ENCODE measurements at regions not wholly inside any gene's neighbourhood (a gene's known extent, or its start where the extent isn't known, plus 50 kb on each side); places are given as distances from the start of the nearest gene placed in this dataset.

- TF ChIP-seq, protein P1, sequence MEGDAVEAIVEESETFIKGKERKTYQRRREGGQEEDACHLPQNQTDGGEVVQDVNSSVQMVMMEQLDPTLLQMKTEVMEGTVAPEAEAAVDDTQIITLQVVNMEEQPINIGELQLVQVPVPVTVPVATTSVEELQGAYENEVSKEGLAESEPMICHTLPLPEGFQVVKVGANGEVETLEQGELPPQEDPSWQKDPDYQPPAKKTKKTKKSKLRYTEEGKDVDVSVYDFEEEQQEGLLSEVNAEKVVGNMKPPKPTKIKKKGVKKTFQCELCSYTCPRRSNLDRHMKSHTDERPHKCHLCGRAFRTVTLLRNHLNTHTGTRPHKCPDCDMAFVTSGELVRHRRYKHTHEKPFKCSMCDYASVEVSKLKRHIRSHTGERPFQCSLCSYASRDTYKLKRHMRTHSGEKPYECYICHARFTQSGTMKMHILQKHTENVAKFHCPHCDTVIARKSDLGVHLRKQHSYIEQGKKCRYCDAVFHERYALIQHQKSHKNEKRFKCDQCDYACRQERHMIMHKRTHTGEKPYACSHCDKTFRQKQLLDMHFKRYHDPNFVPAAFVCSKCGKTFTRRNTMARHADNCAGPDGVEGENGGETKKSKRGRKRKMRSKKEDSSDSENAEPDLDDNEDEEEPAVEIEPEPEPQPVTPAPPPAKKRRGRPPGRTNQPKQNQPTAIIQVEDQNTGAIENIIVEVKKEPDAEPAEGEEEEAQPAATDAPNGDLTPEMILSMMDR (IDR thresholded peaks at IDR 0.05; ENCODE audit: low read depth, low read length, poor library complexity, severe bottlenecking): no peak
- no peak for TF ChIP-seq EZH2phosphoT487 (IDR thresholded peaks at IDR 0.05; ENCODE audit: borderline replicate concordance, low read length)
Observed at GRCh38 chr18:78696698-78697435, 282.8 kb upstream of the SALL3 start.
